Endothelial cell of umbilical vein (primary cell): ENCODE measurements at regions not wholly inside any gene's neighbourhood (a gene's known extent, or its start where the extent isn't known, plus 50 kb on each side); places are given as distances from the start of the nearest gene placed in this dataset.

Experiments
- BruUV-seq: library from RNA; stranded (reverse); fragments of 400-500 nt; replicated peaks from 2 replicates; lab custom pipeline; 2021; lab: Mats Ljungman, UMichigan
- CTCF ChIA-PET: fragments of 300-600, 350-600 bp; sonication (Branson Sonifier 250); formaldehyde crosslinking; loops from one replicate; lab custom pipeline; 2021; ENCODE audit warnings: antibody characterized with exemption, inconsistent platforms; lab: Charles Lee
- POLR2A ChIA-PET: fragments of 300-600, 350-600 bp; sonication (Branson Sonifier 250); formaldehyde crosslinking; loops from one replicate; lab custom pipeline; 2021; ENCODE audit warnings: antibody characterized with exemption, inconsistent platforms; lab: Charles Lee
- DNase-seq: peaks from one replicate; pipeline ENCODE4 v3.0.0-alpha.2; 2011; ENCODE audit warnings: low read depth, low spot score
- FAIRE-seq: peaks from 2 replicates; lab custom pipeline; 2011; peaks lifted over from hg19 to GRCh38; lab: Jason Lieb, UNC
- H2AFZ ChIP-seq: 2 replicates; pipeline ENCODE4 v1.6.0; 2012; ENCODE audit warnings: low read depth, low read length, control low read depth, inconsistent platforms
- H3K27ac ChIP-seq: 2 replicates; pipeline ENCODE4 v1.5.1; 2011; ENCODE audit warnings: low read depth, mild to moderate bottlenecking, control low read depth, low read length, moderate library complexity; ENCODE audit not compliant: insufficient read depth
- H3K27me3 ChIP-seq, 2 experiments: 2 replicates each; pipeline versions ENCODE4 v1.6.0 to v1.6.1; 2011; ENCODE audit warnings: low read length in 2 of 2, mixed read lengths in 1 of 2; ENCODE audit not compliant: control insufficient read depth in 2 of 2, insufficient read depth in 2 of 2
- H3K36me3 ChIP-seq, 2 experiments: 2 replicates in 1 of 2; 3 replicates in 1 of 2; pipeline ENCODE4 v1.5.1; 2011; ENCODE audit warnings: low read length in 2 of 2, mild to moderate bottlenecking in 1 of 2, moderate library complexity in 1 of 2; ENCODE audit not compliant: control insufficient read depth in 2 of 2, insufficient read depth in 2 of 2; ENCODE audit errors: extremely low read depth in 1 of 2
- H3K4me1 ChIP-seq: 3 replicates; pipeline ENCODE4 v1.5.1; 2011; ENCODE audit warnings: mild to moderate bottlenecking, low read length; ENCODE audit not compliant: control insufficient read depth, insufficient read depth; ENCODE audit errors: extremely low read depth
- H3K4me2 ChIP-seq: 2 replicates; pipeline ENCODE4 v1.6.1; 2011; ENCODE audit warnings: low read length, control low read depth, mixed read lengths; ENCODE audit not compliant: insufficient read depth
- H3K4me3 ChIP-seq, 3 experiments: fragments of 200-600 bp in 1 of 3; sonication (generic), shearing (Covaris generic) in 1 of 3; replicated peaks in 1 of 3; 2 replicates each; pipeline ENCODE4 v1.5.1; 2011 to 2016; ENCODE audit warnings: control low read depth in 3 of 3, low read length in 3 of 3, mild to moderate bottlenecking in 2 of 3, inconsistent platforms in 1 of 3, low read depth in 1 of 3, moderate library complexity in 1 of 3; ENCODE audit not compliant: insufficient read depth in 1 of 3
- H3K79me2 ChIP-seq: 2 replicates; pipeline ENCODE4 v1.6.0; 2012; ENCODE audit warnings: low read length, inconsistent platforms; ENCODE audit not compliant: control insufficient read depth, insufficient read depth
- H3K9ac ChIP-seq: replicated peaks from 2 replicates; pipeline ENCODE3; 2011; ENCODE audit warnings: low read length, control low read depth; ENCODE audit not compliant: insufficient read depth; ENCODE audit errors: extremely low read depth
- H3K9me1 ChIP-seq: replicated peaks from 3 replicates; pipeline ENCODE4 v1.6.0; 2011; ENCODE audit warnings: mild to moderate bottlenecking, low read length; ENCODE audit not compliant: control insufficient read depth, insufficient read depth; ENCODE audit errors: extremely low read depth
- H3K9me3 ChIP-seq: replicated peaks from 2 replicates; pipeline ENCODE4 v1.5.1; 2012; ENCODE audit warnings: low read length, inconsistent platforms; ENCODE audit not compliant: control insufficient read depth, insufficient read depth
- H4K20me1 ChIP-seq: replicated peaks from 2 replicates; pipeline ENCODE3; 2011; ENCODE audit warnings: mild to moderate bottlenecking, low read length; ENCODE audit not compliant: control insufficient read depth, insufficient read depth; ENCODE audit errors: extremely low read depth
- CTCF ChIP-seq, 2 donors: IDR thresholded peaks; 1 replicate in 1 of 2; 2 replicates in 1 of 2; pipeline ENCODE4 v1.5.1; 2011; ENCODE audit warnings: low read length in 2 of 2, mild to moderate bottlenecking in 2 of 2, moderate library complexity in 2 of 2, control low read depth in 1 of 2, inconsistent platforms in 1 of 2, low read depth in 1 of 2; ENCODE audit not compliant: insufficient read depth in 1 of 2; ENCODE audit errors: extremely low read depth in 1 of 2
- EZH2 ChIP-seq: IDR thresholded peaks from 2 replicates; pipeline ENCODE4 v1.6.1; 2012; ENCODE audit warnings: borderline replicate concordance, low read depth, mild to moderate bottlenecking, moderate library complexity, low read length, inconsistent platforms; ENCODE audit not compliant: severe bottlenecking
- FOS ChIP-seq: IDR thresholded peaks from 2 replicates; pipeline ENCODE4 v1.6.1; 2011; ENCODE audit warnings: mild to moderate bottlenecking, low read length, moderate library complexity, borderline replicate concordance; ENCODE audit not compliant: insufficient read depth
- GATA2 ChIP-seq: IDR thresholded peaks from 2 replicates; pipeline ENCODE4 v1.7.0; 2011; ENCODE audit warnings: low read depth, mild to moderate bottlenecking, moderate library complexity, mixed read lengths, low read length; ENCODE audit not compliant: insufficient read length, insufficient read depth
- JUN ChIP-seq: IDR thresholded peaks from 2 replicates; pipeline ENCODE4 v1.6.1; 2011; ENCODE audit warnings: borderline replicate concordance, low read depth; ENCODE audit not compliant: insufficient read length, insufficient read depth
- MAX ChIP-seq: IDR thresholded peaks from 2 replicates; pipeline ENCODE4 v1.6.1; 2011; ENCODE audit not compliant: insufficient read depth, insufficient read length
- MYC ChIP-seq: IDR thresholded peaks from one replicate; pipeline ENCODE4 v1.6.1; 2011; ENCODE audit warnings: mild to moderate bottlenecking, low read depth, low read length
- POLR2A ChIP-seq: IDR thresholded peaks from 2 replicates; pipeline ENCODE4 v1.6.1; 2012; ENCODE audit warnings: low read depth, mild to moderate bottlenecking, control low read depth, low read length
- POLR2AphosphoS5 ChIP-seq: IDR thresholded peaks from 2 replicates; pipeline ENCODE4 v1.6.1; 2012; ENCODE audit warnings: low read depth, mild to moderate bottlenecking, control low read depth, low read length, moderate library complexity; ENCODE audit not compliant: insufficient read depth
- dilution Hi-C: fragments of 300-500 bp; cut with MboI; formaldehyde crosslinking; loops from one replicate; pipeline ENCODE4 v1.15.0; 2019; ENCODE audit warnings: low sequenced_read_pairs; ENCODE audit not compliant: extremely low pct_ligation_motif_present
- intact Hi-C: fragments of 100-400 bp; cut with micrococcal nuclease; formaldehyde crosslinking; loops from one replicate; pipeline ENCODE4 v1.10.0; 2022

DNA sequence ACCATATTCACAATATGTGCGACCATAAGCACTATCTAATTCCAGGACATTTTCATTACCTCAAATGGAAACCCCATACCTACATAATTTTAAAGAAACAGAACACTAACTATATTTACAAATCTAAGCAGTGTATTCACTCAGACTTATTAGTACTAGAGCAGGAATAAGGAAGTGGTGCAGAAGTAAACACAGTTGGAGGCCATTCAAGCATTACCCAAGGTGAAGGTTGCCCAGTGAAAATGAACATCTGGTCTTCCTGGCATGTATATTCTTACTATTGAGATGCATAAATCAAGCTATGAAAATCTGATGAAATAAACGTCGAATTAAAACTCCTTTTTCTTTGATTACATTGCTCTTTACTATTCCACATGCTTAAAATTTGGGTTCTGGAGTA, 78.9 kb upstream of the TTC14 start:
- FAIRE-seq (no peak), DNase-seq (no peak)
- no TSS peak for BruUV-seq
- Histone ChIP-seq H3K4me2 (no peak overlapping the region), H3K4me1 (no peaks in the 10 kb centered on the region), H3K9me1 (no peaks in the 10 kb centered on the region), H3K4me3 (no peak overlapping the region), H3K9ac (no peak overlapping the region), H3K9me3 (no peaks in the 10 kb centered on the region), H3K27me3 (no peaks in the 10 kb centered on the region), H3K79me2 (no peaks in the 10 kb centered on the region), H3K36me3 (no peaks in the 10 kb centered on the region), H3K27ac (no peak overlapping the region), H2AFZ (no peak overlapping the region), H4K20me1 (no peaks in the 10 kb centered on the region)
- ChIA-PET CTCF (no interaction called here), POLR2A (no interaction called here)
- TF ChIP-seq FOS (no peak), GATA2 (no peak), JUN (no peak), MAX (no peak), CTCF (IDR thresholded peaks at IDR 0.05; ENCODE audit: extremely low read depth in 1 of 2, insufficient read depth in 1 of 2, low read depth in 1 of 2, low read length in 2 of 2) (no peak), MYC (no peak), EZH2 (no peak), POLR2A (no peak), POLR2AphosphoS5 (no peak)
- intact Hi-C loops (no loop called here), dilution Hi-C loops (no loop called here)
